ENCODE measurements at regions not wholly inside any gene's neighbourhood (a gene's known extent, or its start where the extent isn't known, plus 50 kb on each side); places are given as distances from the start of the nearest gene placed in this dataset.

DNA sequence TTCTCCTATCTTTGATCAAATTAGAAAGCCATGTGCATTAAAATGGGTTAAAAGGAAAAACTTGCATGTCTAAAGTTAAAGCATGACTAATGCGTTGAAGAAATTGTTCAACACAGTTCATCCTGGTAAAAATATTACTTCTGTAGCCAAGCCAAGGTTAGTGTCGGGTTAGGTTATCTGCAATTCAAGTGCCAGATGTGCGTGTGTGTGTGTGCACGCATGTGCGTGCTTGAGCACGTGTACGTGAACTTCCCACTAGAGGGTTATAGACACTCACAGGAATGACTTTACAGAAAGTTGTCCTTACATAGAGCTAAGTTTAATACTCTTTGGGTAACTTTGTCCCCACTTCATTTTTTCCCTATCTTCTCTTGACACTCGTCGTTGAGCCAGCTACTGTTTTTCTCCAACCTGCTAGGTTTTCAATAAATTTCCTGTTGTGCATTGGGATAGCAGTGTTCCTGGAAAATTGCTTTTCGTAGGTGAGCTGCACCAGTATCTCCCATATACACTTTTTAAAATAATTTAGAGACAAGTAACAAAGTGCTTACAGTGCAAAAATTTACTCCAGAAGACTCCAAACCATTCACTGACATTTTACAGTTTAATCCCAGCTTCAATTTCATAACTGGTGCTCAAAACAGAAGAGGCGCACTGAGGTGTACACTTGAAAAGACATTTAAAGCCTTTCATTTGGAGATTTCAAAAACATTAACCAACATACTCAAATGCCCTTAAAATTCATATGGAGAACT, 353.8 kb downstream of the NFIB start:
- intact Hi-C loops (cut with micrococcal nuclease) = no loop called here
- CTCF ChIA-PET (ENCODE audit: low intra/inter-chr PET ratio) = no interaction called here
- POLR2A ChIA-PET = interaction anchor here (0.6 to 1.3 kb wide), 2 partner anchors 10 to 479 kb away, joined by 3 read pairs; no protein-coding TSS in a partner anchor
- H3K79me2 ChIP-seq (ENCODE audit: control insufficient read depth, insufficient read depth, low read length) = no peaks in the 10 kb centered on the region
- no peaks in the 10 kb centered on the region for H3K36me3 ChIP-seq (ENCODE audit: control insufficient read depth, insufficient read depth, low read length)
- no peak overlapping the region for H3K4me2 ChIP-seq (ENCODE audit: insufficient read depth, low read length)
- H3K4me1 ChIP-seq (replicated peaks in 1 of 2; ENCODE audit: control insufficient read depth in 2 of 2, insufficient read depth in 2 of 2, low read length in 2 of 2) = no peaks in the 10 kb centered on the region
- BruUV-seq (replicated peaks) = no TSS peak
- no peak for FAIRE-seq
- no peak for ATAC-seq
- no peaks in the 10 kb centered on the region for H3K9me3 ChIP-seq (replicated peaks; ENCODE audit: control insufficient read depth, insufficient read depth, low read depth, low read length)
- H2AFZ ChIP-seq (ENCODE audit: low read depth, low read length) = no peak overlapping the region
- 2% methylated on average over 11 of the region's 11 CpGs for WGBS (ENCODE audit: insufficient coverage, low coverage, missing lambda C conversion rate)
- no peak overlapping the region for H3K9ac ChIP-seq (ENCODE audit: insufficient read depth in 1 of 2, low read depth in 2 of 2, low read length in 2 of 2)
- no peaks in the 10 kb centered on the region for H4K20me1 ChIP-seq (replicated peaks; ENCODE audit: control insufficient read depth, insufficient read depth, low read length)
- TF ChIP-seq C11orf30 (IDR thresholded peaks at IDR 0.05; ENCODE audit: low read depth) (peak; percentile 14; the same call in 1 of the 2 replicates), MAFK (IDR thresholded peaks at IDR 0.05; ENCODE audit: low read length) (peak; percentile 55), MAFF (IDR thresholded peaks at IDR 0.05; ENCODE audit: low read length) (peak; percentile 59; the same call in 1 of the 2 replicates), ZNF444 (CRISPR knock-in tag; IDR thresholded peaks at IDR 0.05) (no peak), MGA (IDR thresholded peaks at IDR 0.05) (no peak), ARHGAP35 (IDR thresholded peaks at IDR 0.05; ENCODE audit: partially characterized antibody) (no peak), ZNF316 (IDR thresholded peaks at IDR 0.05) (peak; percentile 47; the same call in 1 of the 2 replicates), MAFG (tag; conservative IDR thresholded peaks at IDR 0.05) (0 out of 2 replicates have a peak, but pooled peaks have one; percentile 11)
- no peaks in the 10 kb centered on the region for H3K9me1 ChIP-seq (ENCODE audit: control insufficient read depth, insufficient read depth, low read length)
- DNase-seq (ENCODE audit: extremely low read depth in 1 of 4, low spot score in 3 of 4) = no peak
- H3K27ac ChIP-seq (ENCODE audit: extremely low read depth, low read depth, low read length) = no peak overlapping the region
- H3K4me3 ChIP-seq = no peak overlapping the region
- in situ Hi-C loops (cut with MboI) = loop anchor here (10.0 kb wide), 1 partner anchor 395 kb away; no protein-coding TSS in a partner anchor
- no peaks in the 10 kb centered on the region; a peak in 2 of 5 replicates for H3K27me3 ChIP-seq (ENCODE audit: control insufficient read depth in 2 of 2, insufficient read depth in 2 of 2, low read length in 2 of 2)

All from K562 (cell line).